GM12878 (cell line): ENCODE measurements at regions not wholly inside any gene's neighbourhood (a gene's known extent, or its start where the extent isn't known, plus 50 kb on each side); places are given as distances from the start of the nearest gene placed in this dataset.

ENCODE experiments used
- ATAC-seq: fragments of 200-7000 bp; cut with Tn5 transposase; 3 replicates; pipeline ENCODE4 v1.9.1; 2020; ENCODE audit warnings: mild to moderate bottlenecking, moderate library complexity
- BruUV-seq: library from RNA; stranded (reverse); fragments of 400-500 nt; replicated peaks from 2 replicates; lab custom pipeline; 2021; lab: Mats Ljungman, UMichigan
- CTCF ChIA-PET: fragments of 300-600 bp; sonication (Branson Sonifier 250); formaldehyde crosslinking; extraction: SDS; loops from one replicate; lab custom pipeline; 2021; ENCODE audit warnings: inconsistent platforms; lab: Yijun Ruan, JAX
- POLR2A ChIA-PET: fragments of 350-600 bp; formaldehyde crosslinking; extraction: SDS; loops from one replicate; lab custom pipeline; 2021; ENCODE audit warnings: inconsistent platforms; lab: Charles Lee
- RAD21 ChIA-PET: fragments of 300-600 bp; sonication (Branson Sonifier 250); formaldehyde crosslinking; loops from one replicate; lab custom pipeline; 2023; ENCODE audit warnings: antibody characterized with exemption; ENCODE audit not compliant: unreplicated experiment; lab: Charles Lee
- SMC1A ChIA-PET: fragments of 300-600 bp; sonication (Branson Sonifier 250); formaldehyde crosslinking; loops from one replicate; lab custom pipeline; 2023; ENCODE audit not compliant: unreplicated experiment, uncharacterized antibody; lab: Charles Lee
- DNase-seq: peaks from one replicate; pipeline ENCODE4 v3.0.0-alpha.2; 2011; ENCODE audit warnings: low read depth, low spot score
- FAIRE-seq: peaks from 3 replicates; lab custom pipeline; 2011; peaks lifted over from hg19 to GRCh38; lab: Jason Lieb, UNC
- H2AFZ ChIP-seq: 2 replicates; pipeline ENCODE4 v1.6.0; 2011; ENCODE audit warnings: low read depth, low read length, control low read depth; ENCODE audit not compliant: control insufficient read depth
- H3K27ac ChIP-seq: 2 replicates; pipeline ENCODE4 v1.5.1; 2011; ENCODE audit warnings: control low read depth; ENCODE audit not compliant: control insufficient read depth, insufficient read depth
- H3K27me3 ChIP-seq, 2 experiments: replicated peaks in 1 of 2; 2 replicates each; pipeline versions ENCODE4 v1.6.0 to v1.6.1; 2011; ENCODE audit warnings: low read length in 1 of 2; ENCODE audit not compliant: control insufficient read depth in 2 of 2, insufficient read depth in 2 of 2
- H3K36me3 ChIP-seq, 2 experiments: 2 replicates each; pipeline ENCODE4 v1.5.1; 2011; ENCODE audit warnings: low read length in 1 of 2; ENCODE audit not compliant: control insufficient read depth in 2 of 2, insufficient read depth in 2 of 2
- H3K4me1 ChIP-seq: 2 replicates; pipeline ENCODE4 v1.6.1; 2011; ENCODE audit warnings: mild to moderate bottlenecking, low read length, moderate library complexity, mixed read lengths; ENCODE audit not compliant: control insufficient read depth, insufficient read depth
- H3K4me2 ChIP-seq: 2 replicates; pipeline ENCODE4 v1.6.0; 2011; ENCODE audit warnings: control low read depth; ENCODE audit not compliant: control insufficient read depth, insufficient read depth
- H3K4me3 ChIP-seq: fragments of 200-600 bp; sonication (generic); 2 replicates; pipeline ENCODE4 v1.5.1; 2016
- H3K79me2 ChIP-seq: 2 replicates; pipeline ENCODE4 v1.6.0; 2011; ENCODE audit warnings: low read length; ENCODE audit not compliant: control insufficient read depth, insufficient read depth
- H3K9ac ChIP-seq: 2 replicates; pipeline ENCODE4 v1.8.0; 2011; ENCODE audit warnings: low read length, control low read depth, mixed read lengths; ENCODE audit not compliant: control insufficient read depth, insufficient read depth
- H3K9me3 ChIP-seq: replicated peaks from 3 replicates; pipeline ENCODE4 v1.5.1; 2011; ENCODE audit warnings: mild to moderate bottlenecking, low read length; ENCODE audit not compliant: control insufficient read depth, insufficient read depth
- H4K20me1 ChIP-seq: 2 replicates; pipeline ENCODE4 v1.6.0; 2011; ENCODE audit not compliant: control insufficient read depth, insufficient read depth
- CHD2 ChIP-seq: IDR thresholded peaks from 2 replicates; pipeline ENCODE4 v1.6.1; 2011; ENCODE audit warnings: low read depth, low read length, improper control_type of control experiment, borderline replicate concordance
- FOXK2 ChIP-seq: fragments of 450-650 bp; IDR thresholded peaks from 2 replicates; pipeline ENCODE4 v1.6.1; 2017; ENCODE audit warnings: mild to moderate bottlenecking, moderate library complexity
- IRF4 ChIP-seq: IDR thresholded peaks from 2 replicates; pipeline ENCODE4 v1.6.1; 2011; ENCODE audit warnings: low read depth, low read length
- MXI1 ChIP-seq: fragments of 150-350 bp; IDR thresholded peaks from 2 replicates; pipeline ENCODE4 v1.6.1; 2011; ENCODE audit warnings: low read depth, mild to moderate bottlenecking, inconsistent platforms, low read length, improper control_type of control experiment
- MYB ChIP-seq: fragments of 150-350 bp; IDR thresholded peaks from 2 replicates; pipeline ENCODE4 v1.6.1; 2014; ENCODE audit warnings: mild to moderate bottlenecking, low read depth, low read length, borderline replicate concordance
- SMAD5 ChIP-seq: IDR thresholded peaks from 2 replicates; pipeline ENCODE4 v1.6.1; 2016; ENCODE audit warnings: antibody characterized with exemption, low read depth
- SUZ12 ChIP-seq: fragments of 200-600 bp; sonication (generic); IDR thresholded peaks from one replicate; pipeline ENCODE4 v1.6.1; 2018; ENCODE audit warnings: antibody characterized with exemption, mild to moderate bottlenecking; ENCODE audit not compliant: unreplicated experiment
- TCF7 ChIP-seq: IDR thresholded peaks from 2 replicates; pipeline ENCODE4 v1.6.1; 2014; ENCODE audit warnings: antibody characterized with exemption, borderline replicate concordance
- WGBS: methylation state at CpG from one replicate; pipeline ENCODE4 v1.1.6; 2016; ENCODE audit warnings: low lambda C conversion rate; ENCODE audit not compliant: insufficient replicate concordance, insufficient coverage; ENCODE audit errors: missing lambda C conversion rate; 5-methylcytosine and 5-hydroxymethylcytosine counted together
- in situ Hi-C: fragments of 300-500 bp; cut with MboI; formaldehyde crosslinking; loops from 9 replicates; pipeline ENCODE4 v1.14.3; 2018; ENCODE audit warnings: mixed read lengths
- intact Hi-C: fragments of 100-400 bp; cut with micrococcal nuclease; formaldehyde crosslinking; loops from one replicate; pipeline ENCODE4 v1.14.2; 2022; ENCODE audit not compliant: unreplicated experiment
- TF ChIP-seq, protein P1 (sequence below): IDR thresholded peaks from 2 replicates; pipeline ENCODE4 v1.6.1; 2011; ENCODE audit warnings: low read depth, mild to moderate bottlenecking, low read length, moderate library complexity, borderline replicate concordance; ENCODE audit errors: extremely low read depth
- TF ChIP-seq, protein P2 (sequence below): fragments of 450-650 bp; IDR thresholded peaks from 2 replicates; pipeline ENCODE4 v1.6.1; 2016; ENCODE audit warnings: mild to moderate bottlenecking
- TF ChIP-seq, protein P3 (sequence below): fragments of 150-350 bp; IDR thresholded peaks from 2 replicates; pipeline ENCODE4 v1.6.1; 2016; ENCODE audit warnings: low read depth, low read length

- no peak for DNase-seq
- 55% methylated on average over 2 of the region's 2 CpGs for WGBS
- H3K4me1 ChIP-seq, result no peaks in the 10 kb centered on the region
- no peak overlapping the region for H3K27ac ChIP-seq
- SMC1A ChIA-PET, result no interaction called here
- TF ChIP-seq, protein P1, sequence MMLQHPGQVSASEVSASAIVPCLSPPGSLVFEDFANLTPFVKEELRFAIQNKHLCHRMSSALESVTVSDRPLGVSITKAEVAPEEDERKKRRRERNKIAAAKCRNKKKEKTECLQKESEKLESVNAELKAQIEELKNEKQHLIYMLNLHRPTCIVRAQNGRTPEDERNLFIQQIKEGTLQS, result no peak
- TF ChIP-seq, protein P2, sequence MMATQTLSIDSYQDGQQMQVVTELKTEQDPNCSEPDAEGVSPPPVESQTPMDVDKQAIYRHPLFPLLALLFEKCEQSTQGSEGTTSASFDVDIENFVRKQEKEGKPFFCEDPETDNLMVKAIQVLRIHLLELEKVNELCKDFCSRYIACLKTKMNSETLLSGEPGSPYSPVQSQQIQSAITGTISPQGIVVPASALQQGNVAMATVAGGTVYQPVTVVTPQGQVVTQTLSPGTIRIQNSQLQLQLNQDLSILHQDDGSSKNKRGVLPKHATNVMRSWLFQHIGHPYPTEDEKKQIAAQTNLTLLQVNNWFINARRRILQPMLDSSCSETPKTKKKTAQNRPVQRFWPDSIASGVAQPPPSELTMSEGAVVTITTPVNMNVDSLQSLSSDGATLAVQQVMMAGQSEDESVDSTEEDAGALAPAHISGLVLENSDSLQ, result no peak
- TF ChIP-seq, protein P3, sequence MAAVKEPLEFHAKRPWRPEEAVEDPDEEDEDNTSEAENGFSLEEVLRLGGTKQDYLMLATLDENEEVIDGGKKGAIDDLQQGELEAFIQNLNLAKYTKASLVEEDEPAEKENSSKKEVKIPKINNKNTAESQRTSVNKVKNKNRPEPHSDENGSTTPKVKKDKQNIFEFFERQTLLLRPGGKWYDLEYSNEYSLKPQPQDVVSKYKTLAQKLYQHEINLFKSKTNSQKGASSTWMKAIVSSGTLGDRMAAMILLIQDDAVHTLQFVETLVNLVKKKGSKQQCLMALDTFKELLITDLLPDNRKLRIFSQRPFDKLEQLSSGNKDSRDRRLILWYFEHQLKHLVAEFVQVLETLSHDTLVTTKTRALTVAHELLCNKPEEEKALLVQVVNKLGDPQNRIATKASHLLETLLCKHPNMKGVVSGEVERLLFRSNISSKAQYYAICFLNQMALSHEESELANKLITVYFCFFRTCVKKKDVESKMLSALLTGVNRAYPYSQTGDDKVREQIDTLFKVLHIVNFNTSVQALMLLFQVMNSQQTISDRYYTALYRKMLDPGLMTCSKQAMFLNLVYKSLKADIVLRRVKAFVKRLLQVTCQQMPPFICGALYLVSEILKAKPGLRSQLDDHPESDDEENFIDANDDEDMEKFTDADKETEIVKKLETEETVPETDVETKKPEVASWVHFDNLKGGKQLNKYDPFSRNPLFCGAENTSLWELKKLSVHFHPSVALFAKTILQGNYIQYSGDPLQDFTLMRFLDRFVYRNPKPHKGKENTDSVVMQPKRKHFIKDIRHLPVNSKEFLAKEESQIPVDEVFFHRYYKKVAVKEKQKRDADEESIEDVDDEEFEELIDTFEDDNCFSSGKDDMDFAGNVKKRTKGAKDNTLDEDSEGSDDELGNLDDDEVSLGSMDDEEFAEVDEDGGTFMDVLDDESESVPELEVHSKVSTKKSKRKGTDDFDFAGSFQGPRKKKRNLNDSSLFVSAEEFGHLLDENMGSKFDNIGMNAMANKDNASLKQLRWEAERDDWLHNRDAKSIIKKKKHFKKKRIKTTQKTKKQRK, result no peak
- TF ChIP-seq MXI1, result no peak
- no peak for TF ChIP-seq TCF7
- no peak for TF ChIP-seq SUZ12
- TF ChIP-seq CHD2, result no peak
- TF ChIP-seq FOXK2, result no peak
- no peak for TF ChIP-seq MYB
- no peak for TF ChIP-seq IRF4
- no peak for TF ChIP-seq SMAD5
- TF ChIP-seq, all 136 proteins: peak for 0
- no peaks in the 10 kb centered on the region for H3K9me3 ChIP-seq
- in situ Hi-C loops (no loop called here), intact Hi-C loops (no loop called here)
- RAD21 ChIA-PET, result no interaction called here
- no peak overlapping the region for H2AFZ ChIP-seq
- H3K27me3 ChIP-seq, result no peaks in the 10 kb centered on the region
- H3K79me2 ChIP-seq, result no peaks in the 10 kb centered on the region
- H3K36me3 ChIP-seq, result no peaks in the 10 kb centered on the region
- H4K20me1 ChIP-seq, result no peaks in the 10 kb centered on the region
- H3K9ac ChIP-seq, result no peak overlapping the region
- ATAC-seq, result no peak
- no peak overlapping the region for H3K4me3 ChIP-seq
- POLR2A ChIA-PET, result interaction anchor here (0.7 kb wide), 1 partner anchor 22 kb away, joined by 3 read pairs; no protein-coding TSS in a partner anchor
- no TSS peak for BruUV-seq
- CTCF ChIA-PET, result interaction anchor here (0.6 to 1.0 kb wide), 2 partner anchors 17 to 30 kb away, joined by 3 read pairs; no protein-coding TSS in a partner anchor
- no peak for FAIRE-seq
- H3K4me2 ChIP-seq, result no peak overlapping the region
These were observed 121.3 kb upstream of the EPHA4 start for GRCh38 chr2:221693365-221693764.
